GM23248 (cell line): ENCODE measurements at regions not wholly inside any gene's neighbourhood (a gene's known extent, or its start where the extent isn't known, plus 50 kb on each side); places are given as distances from the start of the nearest gene placed in this dataset.

ENCODE experiments used
- DNase-seq: peaks from one replicate; pipeline ENCODE4 v3.0.0-alpha.2; 2015
- H2AFZ ChIP-seq: fragments of 200-600 bp; sonication (generic); 2 replicates; pipeline ENCODE4 v1.6.1; 2016; ENCODE audit warnings: antibody characterized with exemption
- H3F3A ChIP-seq: fragments of 200-600 bp; sonication (generic); 2 replicates; pipeline ENCODE4 v1.6.1; 2016; ENCODE audit warnings: mild to moderate bottlenecking, antibody characterized with exemption, mixed run types; ENCODE audit not compliant: insufficient read depth
- H3K27ac ChIP-seq: fragments of 200-600 bp; sonication (generic); 2 replicates; pipeline ENCODE4 v1.5.1; 2016; ENCODE audit warnings: mild to moderate bottlenecking
- H3K27me3 ChIP-seq: fragments of 200-600 bp; sonication (generic); replicated peaks from 2 replicates; pipeline ENCODE4 v1.6.1; 2016; ENCODE audit warnings: mild to moderate bottlenecking; ENCODE audit not compliant: insufficient read depth
- H3K36me3 ChIP-seq: fragments of 200-600 bp; sonication (generic); 2 replicates; pipeline ENCODE4 v1.6.1; 2016; ENCODE audit warnings: low read depth, mild to moderate bottlenecking
- H3K4me1 ChIP-seq: fragments of 200-600 bp; sonication (generic); 2 replicates; pipeline ENCODE4 v1.6.1; 2016; ENCODE audit warnings: mild to moderate bottlenecking; ENCODE audit not compliant: insufficient read depth
- H3K4me2 ChIP-seq: fragments of 200-600 bp; sonication (generic); one replicate; pipeline ENCODE4 v1.6.1; 2016; ENCODE audit warnings: mild to moderate bottlenecking; ENCODE audit not compliant: unreplicated experiment
- H3K4me3 ChIP-seq: fragments of 200-600 bp; sonication (generic); 2 replicates; pipeline ENCODE4 v1.5.1; 2016; ENCODE audit warnings: mild to moderate bottlenecking
- H3K79me2 ChIP-seq: fragments of 200-600 bp; sonication (generic); 2 replicates; pipeline ENCODE4 v1.6.1; 2016; ENCODE audit warnings: mild to moderate bottlenecking; ENCODE audit not compliant: insufficient read depth
- H3K9ac ChIP-seq: fragments of 200-600 bp; sonication (generic); 2 replicates; pipeline ENCODE4 v1.6.1; 2016; ENCODE audit warnings: mild to moderate bottlenecking
- H3K9me2 ChIP-seq: fragments of 200-600 bp; sonication (generic); 2 replicates; pipeline ENCODE4 v1.6.1; 2016; ENCODE audit warnings: mixed run types, mild to moderate bottlenecking, moderate library complexity; ENCODE audit not compliant: insufficient read depth
- H3K9me3 ChIP-seq: fragments of 200-600 bp; sonication (generic); one replicate; pipeline ENCODE4 v1.6.1; 2017; ENCODE audit warnings: low read depth
- H4K20me1 ChIP-seq: fragments of 200-600 bp; sonication (generic); 2 replicates; pipeline ENCODE4 v1.6.0; 2016; ENCODE audit not compliant: insufficient read depth
- EZH2 ChIP-seq: fragments of 200-600 bp; sonication (generic); IDR thresholded peaks from 2 replicates; pipeline ENCODE4 v1.6.1; 2018; ENCODE audit warnings: antibody characterized with exemption, mild to moderate bottlenecking; ENCODE audit not compliant: insufficient read depth, poor library complexity, severe bottlenecking
- EZH2phosphoT487 ChIP-seq: fragments of 200-600 bp; sonication (generic); IDR thresholded peaks from 2 replicates; pipeline ENCODE4 v1.6.1; 2018; ENCODE audit warnings: antibody characterized with exemption, moderate library complexity, mild to moderate bottlenecking, low read depth; ENCODE audit not compliant: insufficient read depth
- WGBS, 2 experiments: methylation state at CpG; one replicate each; pipeline ENCODE4 v1.1.6; 2015 to 2017; ENCODE audit warnings: low lambda C conversion rate in 2 of 2, low coverage in 1 of 2; ENCODE audit errors: missing lambda C conversion rate in 2 of 2; 5-methylcytosine and 5-hydroxymethylcytosine counted together
- in situ Hi-C: fragments of 300-500 bp; cut with MboI; formaldehyde crosslinking; loops from 2 replicates; pipeline ENCODE4 v1.15.0; 2020

- peaks cover 28% of the 10 kb centered on the region for H3K4me1 ChIP-seq
- no peak for DNase-seq
- H3K27me3 ChIP-seq, result no peaks in the 10 kb centered on the region
- H3K4me3 ChIP-seq, result no peak overlapping the region
- H3K27ac ChIP-seq, result no peak overlapping the region
- no peak for TF ChIP-seq EZH2
- TF ChIP-seq EZH2phosphoT487, result no peak
- peaks cover 3% of the 10 kb centered on the region for H3K9me3 ChIP-seq
- H3K4me2 ChIP-seq, result no peak overlapping the region
- in situ Hi-C loops, result no loop called here
- no peaks in the 10 kb centered on the region for H3K9me2 ChIP-seq
- H3K36me3 ChIP-seq, result no peaks in the 10 kb centered on the region
- H3F3A ChIP-seq, result peaks cover 27% of the 10 kb centered on the region; the same call in 1 of the 2 replicates
- H2AFZ ChIP-seq, result no peak overlapping the region
- no peaks in the 10 kb centered on the region for H3K79me2 ChIP-seq
- 80 to 86% methylated on average over 1 of the region's 1 CpG for whole genome bisulfite sequencing, 2 experiments
- no peaks in the 10 kb centered on the region for H4K20me1 ChIP-seq
- no peak overlapping the region for H3K9ac ChIP-seq
Observed at GRCh38 chr11:22456993-22457762, 119.0 kb downstream of the SLC17A6 start.

GRCh38 chr11:22454461-22455090, 116.4 kb downstream of the SLC17A6 start:
- peaks cover 27% of the 10 kb centered on the region for H3K4me1 ChIP-seq
- H3K27me3 ChIP-seq, result no peaks in the 10 kb centered on the region
- H3K4me3 ChIP-seq, result peak overlapping the region; percentile 19; the same call in 1 of the 2 replicates
- H3K9me3 ChIP-seq, result no peaks in the 10 kb centered on the region
- no peaks in the 10 kb centered on the region for H3K9me2 ChIP-seq
- TF ChIP-seq EZH2 (no peak), EZH2phosphoT487 (no peak)
- WGBS, 2 experiments, result 39 to 45% methylated on average over 4 of the region's 4 CpGs
- in situ Hi-C loops, result no loop called here
- no peaks in the 10 kb centered on the region for H3K79me2 ChIP-seq
- H3K9ac ChIP-seq, result no peak overlapping the region
- H4K20me1 ChIP-seq, result no peaks in the 10 kb centered on the region
- H3K36me3 ChIP-seq, result no peaks in the 10 kb centered on the region
- no peak for DNase-seq
- H3K27ac ChIP-seq, result no peak overlapping the region
- peak overlapping the region; percentile 65; the same call in 1 of the 2 replicates for H2AFZ ChIP-seq
- H3F3A ChIP-seq, result peaks cover 9% of the 10 kb centered on the region
- peak overlapping the region; percentile 21 for H3K4me2 ChIP-seq

- H3K27ac ChIP-seq, result peak overlapping the region; percentile 56
- DNase-seq, result peak; percentile 43
- peaks cover 13% of the 10 kb centered on the region for H3K4me1 ChIP-seq
- no peaks in the 10 kb centered on the region for H4K20me1 ChIP-seq
- no peaks in the 10 kb centered on the region for H3K79me2 ChIP-seq
- no peak overlapping the region for H2AFZ ChIP-seq
- no peaks in the 10 kb centered on the region for H3K27me3 ChIP-seq
- H3K4me3 ChIP-seq, result no peak overlapping the region
- H3K9ac ChIP-seq, result no peak overlapping the region
- TF ChIP-seq EZH2, result no peak
- TF ChIP-seq EZH2phosphoT487, result no peak
- peaks cover 12% of the 10 kb centered on the region for H3F3A ChIP-seq
- in situ Hi-C loops, result no loop called here
- no peaks in the 10 kb centered on the region for H3K9me3 ChIP-seq
- H3K9me2 ChIP-seq, result 0 out of 2 replicates have a peak, but pooled peaks cover 3% of the 10 kb centered on the region
- no peaks in the 10 kb centered on the region for H3K36me3 ChIP-seq
- H3K4me2 ChIP-seq, result no peak overlapping the region
Observed at GRCh38 chr11:22449441-22449840, 111.3 kb downstream of the SLC17A6 start.

GRCh38 chr11:22444076-22444475, 105.9 kb downstream of the SLC17A6 start:
- no peak overlapping the region for H2AFZ ChIP-seq
- 7 to 13% methylated on average over 2 of the region's 2 CpGs for WGBS, 2 experiments
- no peak overlapping the region for H3K9ac ChIP-seq
- no peak for DNase-seq
- in situ Hi-C loops, result no loop called here
- H3K79me2 ChIP-seq, result no peaks in the 10 kb centered on the region
- H3K36me3 ChIP-seq, result no peaks in the 10 kb centered on the region
- H3K4me2 ChIP-seq, result no peak overlapping the region
- no peaks in the 10 kb centered on the region for H3K9me3 ChIP-seq
- H4K20me1 ChIP-seq, result no peaks in the 10 kb centered on the region
- peaks cover under 1% of the 10 kb centered on the region; the same call in 1 of the 2 replicates for H3F3A ChIP-seq
- no peak overlapping the region for H3K27ac ChIP-seq
- no peak overlapping the region for H3K4me3 ChIP-seq
- H3K27me3 ChIP-seq, result no peaks in the 10 kb centered on the region
- peaks cover 1% of the 10 kb centered on the region; the same call in 1 of the 2 replicates for H3K4me1 ChIP-seq
- H3K9me2 ChIP-seq, result 0 out of 2 replicates have a peak, but pooled peaks cover 6% of the 10 kb centered on the region
- TF ChIP-seq EZH2 (no peak), EZH2phosphoT487 (no peak)
